B cell (primary cell): ENCODE measurements at regions not wholly inside any gene's neighbourhood (a gene's known extent, or its start where the extent isn't known, plus 50 kb on each side); places are given as distances from the start of the nearest gene placed in this dataset.
"Not testable (repeated sequence)": the region's sequence is repeated elsewhere in the genome, so short reads cannot be mapped to it uniquely, and the experiment has no call there.

ENCODE experiments used
- ATAC-seq: fragments of 200-7000 bp; cut with Tn5 transposase; one replicate; pipeline ENCODE4 v1.10.0; 2021; ENCODE audit warnings: low read depth, mild to moderate bottlenecking, moderate number of reproducible peaks, moderate library complexity
- CTCF ChIA-PET: fragments of 350-600 bp; sonication (Branson Sonifier 250); formaldehyde crosslinking; loops from one replicate; lab custom pipeline; 2021; ENCODE audit warnings: antibody characterized with exemption, inconsistent platforms; lab: Charles Lee
- POLR2A ChIA-PET: fragments of 350-600 bp; sonication (Branson Sonifier 250); formaldehyde crosslinking; loops from one replicate; lab custom pipeline; 2021; ENCODE audit warnings: antibody characterized with exemption; lab: Charles Lee
- DNase-seq: peaks from one replicate; pipeline ENCODE4 v3.0.0; 2013
- H2AFZ ChIP-seq: 2 replicates; pipeline ENCODE4 v1.6.1; 2012; ENCODE audit warnings: mild to moderate bottlenecking, low read depth, low read length; ENCODE audit not compliant: insufficient read depth, poor library complexity, severe bottlenecking
- H3K27ac ChIP-seq, 2 donors: 1 replicate in 1 of 2; 2 replicates in 1 of 2; pipeline ENCODE4 v1.5.1; 2012 to 2013; ENCODE audit warnings: low read length in 2 of 2, mild to moderate bottlenecking in 2 of 2, moderate library complexity in 1 of 2
- H3K27me3 ChIP-seq, 4 experiments: fragments of 200-600 bp in 1 of 4; sonication (generic) in 1 of 4; replicated peaks in 1 of 4; 1 replicate in 2 of 4; 2 replicates in 2 of 4; pipeline versions ENCODE4 v1.6.1 to v1.7.0; 2013 to 2016; ENCODE audit warnings: low read length in 3 of 4, mild to moderate bottlenecking in 2 of 4, mixed read lengths in 1 of 4, moderate library complexity in 1 of 4; ENCODE audit not compliant: insufficient read depth in 4 of 4, control insufficient read depth in 3 of 4; ENCODE audit errors: control extremely low read depth in 1 of 4
- H3K36me3 ChIP-seq, 2 experiments: replicated peaks in 1 of 2; 1 replicate in 1 of 2; 2 replicates in 1 of 2; pipeline versions ENCODE4 v1.6.1 to v1.7.1; 2013; ENCODE audit warnings: low read length in 1 of 2; ENCODE audit not compliant: insufficient read depth in 2 of 2, control insufficient read depth in 1 of 2; ENCODE audit errors: control extremely low read depth in 1 of 2, extremely low read depth in 1 of 2
- H3K4me1 ChIP-seq, 2 donors: fragments of 200-600 bp in 1 of 2; sonication (generic) in 1 of 2; 1 replicate in 1 of 2; 2 replicates in 1 of 2; pipeline versions ENCODE4 v1.5.1 to v1.6.1; 2013 to 2017; ENCODE audit warnings: low read length in 2 of 2; ENCODE audit not compliant: control insufficient read depth in 2 of 2, insufficient read depth in 2 of 2
- H3K4me2 ChIP-seq: replicated peaks from 2 replicates; pipeline ENCODE3; 2012; ENCODE audit warnings: mild to moderate bottlenecking, low read depth, low read length; ENCODE audit not compliant: poor library complexity, severe bottlenecking
- H3K4me3 ChIP-seq, 5 experiments: fragments of 200-600 bp in 1 of 5; sonication (generic) in 1 of 5; 1 replicate in 3 of 5; 2 replicates in 2 of 5; pipeline versions ENCODE4 v1.5.1 to v1.7.0; 2011 to 2016; ENCODE audit warnings: low read length in 4 of 5, mild to moderate bottlenecking in 4 of 5, low read depth in 2 of 5, control low read depth in 1 of 5, moderate library complexity in 1 of 5; ENCODE audit not compliant: insufficient read depth in 1 of 5; ENCODE audit errors: control extremely low read depth in 1 of 5, extremely low read depth in 1 of 5
- H3K79me2 ChIP-seq: fragments of 200-600 bp; sonication (generic); one replicate; pipeline ENCODE4 v1.6.0; 2016; ENCODE audit warnings: low read length; ENCODE audit not compliant: control insufficient read depth, insufficient read depth
- H3K9ac ChIP-seq: fragments of 200-600 bp; sonication (generic); 2 replicates; pipeline ENCODE4 v1.6.1; 2017; ENCODE audit warnings: mild to moderate bottlenecking, low read length, moderate library complexity
- H3K9me3 ChIP-seq, 3 donors: one replicate each; pipeline versions ENCODE4 v1.6.1 to v1.7.1; 2013; ENCODE audit warnings: low read length in 2 of 3; ENCODE audit not compliant: control insufficient read depth in 2 of 3, insufficient read depth in 1 of 3; ENCODE audit errors: control extremely low read depth in 1 of 3
- H4K20me1 ChIP-seq: 2 replicates; pipeline ENCODE4 v1.6.0; 2012; ENCODE audit warnings: mild to moderate bottlenecking, low read length; ENCODE audit not compliant: insufficient read depth, control insufficient read depth, poor library complexity, severe bottlenecking
- H3K27ac Mint-ChIP-seq: one replicate; pipeline ENCODE4 v1.8.0; 2021; ENCODE audit warnings: mixed read lengths
- H3K27me3 Mint-ChIP-seq: one replicate; pipeline ENCODE4 v1.8.0; 2021; ENCODE audit warnings: mixed read lengths
- H3K4me1 Mint-ChIP-seq: one replicate; pipeline ENCODE4 v1.8.0; 2021; ENCODE audit warnings: mixed read lengths
- H3K4me3 Mint-ChIP-seq: one replicate; pipeline ENCODE4 v1.8.0; 2021; ENCODE audit warnings: mixed read lengths
- H3K9me3 Mint-ChIP-seq: one replicate; pipeline ENCODE4 v1.8.0; 2022; ENCODE audit warnings: mixed read lengths; ENCODE audit not compliant: insufficient read depth
- EZH2 ChIP-seq: IDR thresholded peaks from 2 replicates; pipeline ENCODE4 v1.6.1; 2012; ENCODE audit warnings: borderline replicate concordance, low read depth, mild to moderate bottlenecking, moderate library complexity, low read length; ENCODE audit not compliant: insufficient read depth, poor library complexity, severe bottlenecking
- WGBS: methylation state at CpG from one replicate; pipeline ENCODE4 v1.1.5; 2013; ENCODE audit warnings: missing lambda C conversion rate; ENCODE audit not compliant: insufficient coverage; 5-methylcytosine and 5-hydroxymethylcytosine counted together
- intact Hi-C: fragments of 100-400 bp; cut with micrococcal nuclease; formaldehyde crosslinking; loops from one replicate; pipeline ENCODE4 v1.10.0; 2022
- TF ChIP-seq, protein P1 (sequence below): fragments of 200-600 bp; IDR thresholded peaks from one replicate; pipeline ENCODE4 v1.8.0; 2022; ENCODE audit warnings: antibody characterized with exemption, mild to moderate bottlenecking

DNA sequence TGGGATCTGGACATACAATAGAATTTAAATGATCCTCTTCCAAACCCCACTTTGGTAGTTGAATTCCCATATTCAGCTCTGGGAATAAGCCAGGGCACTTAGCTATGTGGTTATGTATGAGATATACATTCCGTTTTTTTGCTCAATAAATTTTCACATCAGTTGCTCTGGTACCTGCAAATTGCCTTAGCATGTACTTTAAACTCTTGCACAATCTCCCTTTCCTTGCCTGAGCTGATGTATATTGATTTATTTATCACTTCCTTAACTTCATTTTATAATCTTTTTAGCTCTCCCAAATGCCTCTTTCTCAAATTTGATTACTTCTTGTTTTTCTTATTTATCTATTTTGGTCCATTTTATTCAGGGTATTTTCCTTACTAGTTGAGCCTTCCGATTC lies 90.1 kb upstream of the AGA start:
- no peak overlapping the region for H3K9ac ChIP-seq
- no peaks in the 10 kb centered on the region for H3K27me3 ChIP-seq
- WGBS: no CpG with 5 or more reads among the region's 2 CpGs
- H3K4me2 ChIP-seq: no peak overlapping the region
- H3K9me3 ChIP-seq: peaks cover 0 to 7% (median 0%) of the 10 kb centered on the region in 3 donors
- ChIA-PET CTCF (no interaction called here), POLR2A (no interaction called here)
- DNase-seq (no peak), ATAC-seq (no peak)
- no peaks in the 10 kb centered on the region for H3K36me3 ChIP-seq
- H3K27ac Mint-ChIP-seq: no peak overlapping the region
- H3K4me3 Mint-ChIP-seq: no peak overlapping the region
- no peaks in the 10 kb centered on the region for H3K79me2 ChIP-seq
- H3K27ac ChIP-seq: no peak overlapping the region
- TF ChIP-seq, protein P1, sequence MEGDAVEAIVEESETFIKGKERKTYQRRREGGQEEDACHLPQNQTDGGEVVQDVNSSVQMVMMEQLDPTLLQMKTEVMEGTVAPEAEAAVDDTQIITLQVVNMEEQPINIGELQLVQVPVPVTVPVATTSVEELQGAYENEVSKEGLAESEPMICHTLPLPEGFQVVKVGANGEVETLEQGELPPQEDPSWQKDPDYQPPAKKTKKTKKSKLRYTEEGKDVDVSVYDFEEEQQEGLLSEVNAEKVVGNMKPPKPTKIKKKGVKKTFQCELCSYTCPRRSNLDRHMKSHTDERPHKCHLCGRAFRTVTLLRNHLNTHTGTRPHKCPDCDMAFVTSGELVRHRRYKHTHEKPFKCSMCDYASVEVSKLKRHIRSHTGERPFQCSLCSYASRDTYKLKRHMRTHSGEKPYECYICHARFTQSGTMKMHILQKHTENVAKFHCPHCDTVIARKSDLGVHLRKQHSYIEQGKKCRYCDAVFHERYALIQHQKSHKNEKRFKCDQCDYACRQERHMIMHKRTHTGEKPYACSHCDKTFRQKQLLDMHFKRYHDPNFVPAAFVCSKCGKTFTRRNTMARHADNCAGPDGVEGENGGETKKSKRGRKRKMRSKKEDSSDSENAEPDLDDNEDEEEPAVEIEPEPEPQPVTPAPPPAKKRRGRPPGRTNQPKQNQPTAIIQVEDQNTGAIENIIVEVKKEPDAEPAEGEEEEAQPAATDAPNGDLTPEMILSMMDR: no peak
- no peak for TF ChIP-seq EZH2
- no peak overlapping the region for H3K4me3 ChIP-seq
- H3K27me3 Mint-ChIP-seq: no peaks in the 10 kb centered on the region
- H2AFZ ChIP-seq: no peak overlapping the region
- H3K9me3 Mint-ChIP-seq: no peaks in the 10 kb centered on the region
- H3K4me1 ChIP-seq: no peaks in the 10 kb centered on the region
- H4K20me1 ChIP-seq: no peaks in the 10 kb centered on the region
- no peaks in the 10 kb centered on the region for H3K4me1 Mint-ChIP-seq
- intact Hi-C loops: no loop called here

DNA sequence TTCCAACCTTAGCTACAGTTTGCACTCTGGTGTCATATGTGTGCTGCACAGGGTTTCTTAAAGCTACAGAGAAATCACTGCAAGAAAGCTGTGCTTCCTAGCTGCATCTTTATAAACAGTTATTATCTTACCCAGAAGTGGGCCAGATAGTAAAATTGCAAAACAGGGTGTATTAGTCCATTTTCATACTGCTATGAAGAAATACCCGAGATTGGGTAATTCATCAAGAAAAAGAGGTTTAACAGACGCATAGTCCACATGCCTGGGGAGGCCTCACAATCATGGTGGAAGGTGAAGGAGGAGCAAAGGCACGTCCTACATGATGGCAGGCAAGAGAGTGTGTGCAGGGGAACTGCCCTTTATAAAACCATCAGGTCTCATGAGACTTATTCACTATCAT lies 92.6 kb upstream of the AGA start:
- whole genome bisulfite sequencing: 100% methylated on average over 1 of the region's 3 CpGs
- H4K20me1 ChIP-seq, H3K4me1 Mint-ChIP-seq, H3K4me2 ChIP-seq, H3K36me3 ChIP-seq, H3K4me3 Mint-ChIP-seq, ATAC-seq, H3K9me3 ChIP-seq, H2AFZ ChIP-seq, H3K27me3 ChIP-seq, H3K9me3 Mint-ChIP-seq, POLR2A ChIA-PET, DNase-seq, H3K9ac ChIP-seq, H3K4me1 ChIP-seq, H3K27ac ChIP-seq, H3K4me3 ChIP-seq, H3K27me3 Mint-ChIP-seq, intact Hi-C loops, CTCF ChIA-PET, H3K27ac Mint-ChIP-seq, H3K79me2 ChIP-seq: not testable (repeated sequence)
